ENCODE measurements at regions not wholly inside any gene's neighbourhood (a gene's known extent, or its start where the extent isn't known, plus 50 kb on each side); places are given as distances from the start of the nearest gene placed in this dataset.
"Not testable (repeated sequence)": the region's sequence is repeated elsewhere in the genome, so short reads cannot be mapped to it uniquely, and the experiment has no call there.

- no peak for DNase-seq (ENCODE audit: low spot score)
Observed at GRCh38 chr10:78210976-78211375, 177.3 kb downstream of the RPS24 start.

DNA sequence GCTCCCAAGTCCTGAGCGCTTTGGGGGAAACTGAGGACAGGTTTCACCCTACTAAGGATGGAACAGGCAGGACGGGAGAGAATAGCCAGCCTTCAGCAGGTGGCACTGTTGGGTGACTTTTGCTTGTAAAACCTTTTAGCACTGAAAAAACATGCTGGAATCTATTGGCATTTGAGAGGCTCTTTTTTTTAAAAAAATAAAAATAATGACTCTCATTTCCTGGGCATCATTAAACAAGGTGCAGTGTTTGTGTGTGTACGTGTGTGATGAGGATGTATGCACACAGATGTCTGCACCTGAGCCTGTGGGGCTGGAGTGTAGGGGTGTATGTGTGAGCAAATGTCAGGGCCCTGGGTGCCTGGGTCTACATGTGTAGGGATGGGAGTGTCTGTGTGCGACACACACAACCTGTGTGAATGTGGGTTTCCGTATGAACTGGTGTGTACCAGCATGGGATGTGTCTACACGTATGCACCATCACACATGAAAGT lies 177.9 kb downstream of the RPS24 start:
- peak; percentile 48 for DNase-seq (ENCODE audit: low spot score)

DNA sequence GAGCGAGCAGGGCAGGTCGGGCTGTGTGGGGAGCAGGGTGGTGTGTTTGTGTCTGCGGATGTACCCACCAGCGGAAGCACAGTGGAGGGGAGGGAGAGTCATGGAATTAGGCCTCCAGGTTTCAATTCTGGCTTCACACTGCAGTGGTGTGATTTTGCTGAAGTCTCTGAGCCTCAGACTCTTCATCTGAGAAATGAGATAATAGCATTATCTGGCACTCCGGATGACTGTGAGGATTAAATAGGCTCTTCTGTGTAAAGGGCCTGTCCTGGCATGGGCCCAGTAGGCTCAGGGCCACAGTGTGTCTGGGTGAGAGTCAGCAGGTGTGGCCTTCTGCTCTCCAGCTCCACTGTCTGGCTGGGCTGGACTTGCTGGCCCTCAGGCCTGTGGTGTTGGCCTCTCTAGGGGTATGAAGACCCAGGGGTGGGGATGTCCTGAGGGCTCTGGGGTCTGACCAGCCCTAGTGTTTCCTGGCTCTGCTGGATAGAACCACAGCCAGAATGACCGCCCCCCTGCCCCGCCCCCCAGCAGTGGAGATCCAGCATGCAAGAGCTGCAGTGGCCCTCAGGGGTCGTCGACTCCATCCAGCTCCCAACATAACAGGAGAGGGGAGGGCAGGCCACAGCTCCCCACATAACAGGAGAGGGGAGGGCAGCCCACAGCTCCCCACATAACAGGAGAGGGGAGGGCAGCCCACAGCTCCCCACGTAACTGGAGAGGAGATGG lies 178.6 kb downstream of the RPS24 start:
- DNase-seq (ENCODE audit: low spot score), result no peak

DNA sequence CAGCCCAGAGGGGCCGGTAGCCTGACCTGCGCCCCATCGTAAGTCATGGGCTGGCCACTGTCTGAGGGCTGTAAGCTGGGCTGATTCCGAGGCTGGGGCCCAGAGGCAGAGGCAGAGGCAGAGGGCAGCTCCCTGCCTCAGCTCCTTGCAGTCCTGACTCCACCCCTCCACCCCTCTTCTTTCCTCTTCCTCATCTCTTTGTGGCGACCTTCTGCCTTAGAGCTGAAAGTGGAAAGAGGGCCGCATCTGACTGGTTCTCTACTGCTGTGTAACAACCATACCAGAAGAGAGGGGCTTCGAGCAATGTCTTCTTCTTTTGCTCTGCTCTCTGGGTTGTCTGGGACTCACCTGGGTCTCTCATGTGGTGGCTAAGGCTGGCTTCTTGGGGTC lies 179.1 kb downstream of the RPS24 start:
- DNase-seq (ENCODE audit: low spot score), result no peak

DNA sequence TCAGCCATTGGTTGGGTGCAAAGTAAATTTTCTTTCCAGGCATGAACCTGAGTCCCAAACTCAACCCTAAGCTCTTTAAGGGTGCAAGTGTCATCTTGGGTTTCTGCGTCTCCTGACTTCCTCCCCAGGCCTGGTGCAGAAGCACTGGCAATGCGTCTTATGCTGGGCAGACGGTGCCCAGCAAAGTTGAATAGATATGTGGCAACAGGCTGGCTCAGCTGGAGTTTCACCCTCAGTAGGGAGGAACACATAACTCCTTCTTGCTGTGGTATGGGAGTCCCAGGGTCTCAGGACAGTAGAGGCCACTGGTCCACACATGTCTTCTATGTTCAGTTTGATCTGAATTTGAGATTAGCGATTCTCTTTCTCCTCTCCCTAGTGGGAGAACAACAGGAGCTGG lies 181.3 kb downstream of the RPS24 start:
- no peak for DNase-seq (ENCODE audit: low spot score)

GRCh38 chr10:78215645-78216044 lies 182.0 kb downstream of the RPS24 start:
- DNase-seq (ENCODE audit: low spot score), result peak; percentile 26

GRCh38 chr10:78217336-78217735 lies 183.7 kb downstream of the RPS24 start:
- DNase-seq (ENCODE audit: low spot score), result no peak

GRCh38 chr10:78218798-78219490 lies 185.3 kb downstream of the RPS24 start:
- DNase-seq (ENCODE audit: low spot score), result no peak

DNA sequence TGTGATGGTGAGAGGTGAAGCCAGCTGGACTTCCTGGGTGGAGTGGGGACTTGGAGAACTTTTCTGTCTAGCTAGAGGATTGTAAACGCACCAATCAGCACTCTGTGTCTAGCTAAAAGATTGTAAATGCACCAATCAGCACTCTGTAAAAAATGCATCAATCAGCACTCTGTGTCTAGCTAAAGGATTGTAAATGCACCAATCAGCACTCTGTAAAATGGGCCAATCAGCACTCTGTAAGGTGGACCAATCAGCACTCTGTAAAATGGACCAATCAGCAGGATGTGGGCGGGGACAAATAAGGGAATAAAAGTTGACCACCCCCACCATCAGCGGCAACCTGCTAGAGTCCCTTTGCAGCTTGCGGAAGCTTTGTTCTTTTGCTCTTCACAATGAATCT lies 185.9 kb downstream of the RPS24 start:
- not testable (repeated sequence) for DNase-seq (ENCODE audit: low spot score)

DNA sequence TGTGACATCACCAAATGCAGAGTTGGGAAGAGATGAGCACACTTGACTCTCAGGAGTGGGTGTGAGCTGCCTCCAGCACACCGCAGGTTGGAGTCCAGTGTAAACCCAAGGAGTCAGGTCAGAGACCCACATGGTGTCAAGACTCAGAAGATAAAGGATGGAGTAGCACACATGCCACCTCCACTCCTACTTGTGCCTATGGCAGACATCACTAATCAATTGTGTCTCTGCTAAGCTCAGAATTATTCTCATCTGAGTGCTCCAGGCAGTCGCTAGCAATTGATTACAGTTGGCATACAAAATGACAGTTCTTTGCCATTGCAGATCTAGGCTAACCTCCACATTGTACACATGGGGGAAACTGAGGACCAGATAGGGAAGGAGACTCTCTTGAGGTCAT lies 187.1 kb downstream of the RPS24 start:
- no peak for DNase-seq (ENCODE audit: low spot score)

DNA sequence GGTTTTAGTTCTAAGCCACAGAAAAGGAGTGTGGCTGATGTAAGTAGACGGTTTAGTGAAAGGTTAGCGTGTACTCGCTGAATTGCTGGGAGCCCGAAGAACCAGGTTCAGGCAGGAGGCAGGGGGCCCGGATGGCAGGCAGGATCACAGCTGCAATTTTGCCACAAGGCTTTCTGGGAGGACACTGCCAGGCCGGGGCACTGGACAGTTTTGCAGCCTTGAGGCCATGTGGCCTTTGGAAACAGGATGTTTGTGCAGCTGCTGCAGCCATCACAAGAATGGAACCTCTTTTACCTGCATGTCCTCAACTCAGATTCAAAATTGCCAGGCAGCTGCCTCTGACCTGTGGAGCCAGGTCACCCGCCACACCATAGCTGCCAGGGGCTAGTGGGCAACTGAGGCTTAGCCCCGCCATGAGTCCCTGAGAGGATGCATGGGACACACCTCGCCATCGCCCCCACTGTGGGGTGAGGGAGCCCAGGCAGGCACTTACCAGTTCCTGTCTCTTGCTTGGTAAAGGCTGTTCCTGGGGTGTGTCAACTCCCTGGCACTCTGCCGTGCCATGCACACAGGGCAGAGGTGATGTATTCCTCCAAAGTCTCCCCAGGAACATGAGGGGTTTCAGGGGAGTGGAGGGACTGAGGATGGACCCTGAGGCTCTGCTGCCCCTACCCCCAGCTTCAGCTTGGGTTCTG lies 188.6 kb downstream of the RPS24 start:
- DNase-seq (ENCODE audit: low spot score), result no peak

- DNase-seq (ENCODE audit: low spot score), result no peak
Observed at GRCh38 chr10:78223088-78223487, 189.4 kb downstream of the RPS24 start.

DNA sequence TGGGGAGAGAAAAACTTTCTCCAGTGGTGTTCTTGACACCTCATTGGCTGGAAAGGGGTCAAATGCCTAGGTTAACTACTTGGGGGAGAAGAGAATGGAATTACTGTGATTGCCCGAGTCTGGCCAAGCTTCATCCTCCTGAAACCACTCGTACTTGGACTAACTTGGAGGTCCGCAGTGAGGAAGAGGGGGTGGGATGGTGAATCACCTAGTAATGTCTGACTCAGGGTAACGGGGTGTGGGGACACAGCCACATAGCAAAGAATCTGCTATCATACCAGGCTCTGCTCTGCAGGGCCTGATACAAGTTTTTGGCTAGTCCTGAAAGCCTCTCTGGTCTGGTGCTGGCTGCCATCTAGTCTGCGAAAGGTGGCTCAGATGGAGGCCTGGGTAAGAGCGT lies 190.9 kb downstream of the RPS24 start:
- no peak for DNase-seq (ENCODE audit: low spot score)

DNA sequence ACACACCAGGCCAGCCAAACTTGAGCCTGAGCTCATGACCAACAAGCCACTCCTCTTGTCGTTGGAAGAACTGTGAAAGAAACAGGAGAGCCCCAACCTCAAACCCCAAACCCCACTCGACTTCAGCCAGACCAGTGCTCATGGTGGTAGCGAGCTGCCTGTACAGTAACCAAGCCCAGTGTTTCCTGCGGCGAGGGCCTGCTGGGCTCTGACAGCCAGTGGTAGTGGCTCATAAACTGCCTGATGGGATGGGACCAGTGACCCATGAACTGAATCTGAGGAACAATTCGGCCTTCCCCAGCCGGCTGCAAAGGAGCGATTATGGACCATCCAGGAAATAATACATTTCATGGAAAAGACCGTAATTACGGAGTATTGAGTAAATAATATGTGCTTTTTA lies 191.9 kb downstream of the RPS24 start:
- DNase-seq (ENCODE audit: low spot score), result no peak

DNA sequence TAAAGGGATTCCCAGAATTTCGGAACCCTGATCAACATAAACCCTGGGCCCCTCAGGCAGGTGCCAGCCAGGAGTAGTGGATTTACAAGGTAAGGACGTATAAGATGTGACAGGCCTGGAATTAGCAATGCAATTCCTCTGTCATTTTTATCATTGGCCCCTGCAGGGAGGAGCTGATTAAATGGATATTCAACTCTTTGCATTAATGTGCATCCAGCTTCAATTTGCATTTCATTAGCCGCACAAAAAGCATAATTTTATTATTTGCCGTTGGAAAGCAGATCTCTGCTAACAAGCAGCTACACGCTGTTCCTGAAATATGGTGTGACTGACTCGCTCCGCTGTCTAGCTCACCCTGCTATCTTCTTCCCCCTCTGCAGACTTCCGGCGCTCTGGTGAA lies 195.8 kb downstream of the RPS24 start:
- no peak for DNase-seq (ENCODE audit: low spot score)

- no peak for DNase-seq (ENCODE audit: low spot score)
Observed at GRCh38 chr10:78229950-78230675, 196.4 kb downstream of the RPS24 start.

GRCh38 chr10:78231327-78231726 lies 197.7 kb downstream of the RPS24 start:
- DNase-seq (ENCODE audit: low spot score), result no peak

DNA sequence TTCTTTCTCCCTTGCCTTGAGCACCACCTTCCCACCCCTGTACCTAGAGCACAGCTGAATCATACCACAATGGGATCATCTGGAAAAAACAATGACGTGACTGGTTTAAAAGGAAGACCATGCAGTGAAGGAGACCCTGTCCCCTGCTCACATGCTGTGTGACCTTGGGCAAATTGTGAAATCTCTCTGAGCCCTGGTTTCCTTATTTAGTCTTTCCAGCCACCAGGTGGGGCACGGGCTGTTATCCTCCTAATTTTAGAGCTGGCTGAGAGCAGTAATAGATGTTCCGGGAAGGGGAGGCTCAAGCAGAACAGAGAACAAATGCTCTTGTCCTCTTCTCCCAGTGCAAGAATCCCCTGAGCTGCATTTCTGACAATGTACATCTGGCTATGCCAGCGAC lies 198.3 kb downstream of the RPS24 start:
- DNase-seq (ENCODE audit: low spot score), result no peak

GRCh38 chr10:78236416-78237015 lies 202.9 kb downstream of the RPS24 start:
- no peak for DNase-seq (ENCODE audit: low spot score)

GRCh38 chr10:78237951-78238350 lies 204.3 kb downstream of the RPS24 start:
- DNase-seq (ENCODE audit: low spot score), result not testable (repeated sequence)

DNA sequence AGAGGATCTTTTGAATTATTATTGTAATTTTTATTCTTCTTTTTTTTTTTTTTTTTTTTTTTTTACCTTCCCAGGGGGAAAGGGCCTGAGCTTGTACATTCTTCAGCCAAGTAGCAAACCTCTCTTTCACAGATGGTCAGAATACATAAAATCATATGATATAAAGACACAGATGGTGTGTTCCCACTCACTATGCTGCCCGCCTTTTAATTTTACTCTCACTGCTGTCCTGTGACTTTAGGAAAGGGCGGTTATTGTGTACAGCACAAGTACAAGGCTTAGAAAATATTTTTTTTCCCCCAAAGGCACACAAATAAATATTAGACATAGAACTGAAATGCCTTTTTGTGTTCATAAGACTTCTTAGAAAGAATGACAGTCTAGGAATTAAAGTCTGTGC lies 213.6 kb downstream of the RPS24 start:
- DNase-seq (ENCODE audit: low spot score), result no peak

DNA sequence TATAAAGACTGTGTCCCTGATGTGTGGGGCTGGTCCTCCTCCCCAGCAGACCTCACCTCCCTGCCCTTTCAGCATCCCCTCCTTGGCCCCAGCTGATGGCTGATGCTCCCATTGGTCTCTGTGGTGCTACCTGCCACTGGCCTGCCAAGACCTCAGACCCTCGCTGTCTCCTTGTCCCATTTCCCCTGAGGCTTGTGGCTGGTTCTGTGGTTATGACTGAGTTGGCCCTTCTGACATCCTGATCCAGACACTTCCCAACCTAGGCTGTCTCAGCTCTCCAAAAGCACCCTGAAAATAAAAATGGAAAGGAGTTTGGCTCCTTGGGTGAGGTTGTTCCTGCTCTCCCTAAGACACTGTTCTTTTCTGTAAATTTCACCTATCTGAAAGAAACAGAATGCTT lies 214.2 kb downstream of the RPS24 start:
- DNase-seq (ENCODE audit: low spot score), result no peak

Data from putamen (tissue), 1 donor.